ENCODE measurements at regions not wholly inside any gene's neighbourhood (a gene's known extent, or its start where the extent isn't known, plus 50 kb on each side); places are given as distances from the start of the nearest gene placed in this dataset.
A peak's percentile ranks its signal among the peaks of the same experiment; 100 is the strongest.

DNA sequence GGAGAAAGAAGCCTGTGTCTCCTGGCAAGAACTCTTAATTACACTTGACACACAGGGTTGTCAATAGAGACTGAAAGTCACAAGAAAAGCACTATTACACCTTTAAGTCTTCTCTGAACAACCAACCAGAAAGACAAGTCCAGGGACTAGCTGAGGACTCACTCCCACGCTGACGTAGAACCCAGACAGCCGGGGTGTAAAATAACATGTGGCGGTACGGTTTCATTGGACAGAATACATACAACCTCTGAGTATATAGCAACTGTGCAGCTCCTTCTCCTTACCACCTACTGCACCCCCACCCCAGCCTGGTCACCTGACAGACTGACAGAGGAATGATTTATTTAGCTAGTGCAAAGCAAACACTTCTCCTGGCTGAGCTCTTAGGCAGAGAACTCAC, 103.4 kb upstream of the RASEF start:
- DNase-seq (ENCODE audit: insufficient read length, low spot score) (no peak), FAIRE-seq (no peak)
- no peak for TF ChIP-seq POLR2AphosphoS5 (IDR thresholded peaks at IDR 0.05; ENCODE audit: low read depth, low read length)
- no peak for TF ChIP-seq POU2F2 (IDR thresholded peaks at IDR 0.05; ENCODE audit: low read depth, low read length)
- no peak for TF ChIP-seq SPI1 (IDR thresholded peaks at IDR 0.05; ENCODE audit: low read depth, low read length)
- no peak for TF ChIP-seq POLR2A (IDR thresholded peaks at IDR 0.05; ENCODE audit: low read depth, low read length)
- no peak for TF ChIP-seq TAF1 (IDR thresholded peaks at IDR 0.05; ENCODE audit: low read depth, low read length)
- no peak for TF ChIP-seq PAX5 (IDR thresholded peaks at IDR 0.05; ENCODE audit: insufficient read depth, low read length, severe bottlenecking)

DNA sequence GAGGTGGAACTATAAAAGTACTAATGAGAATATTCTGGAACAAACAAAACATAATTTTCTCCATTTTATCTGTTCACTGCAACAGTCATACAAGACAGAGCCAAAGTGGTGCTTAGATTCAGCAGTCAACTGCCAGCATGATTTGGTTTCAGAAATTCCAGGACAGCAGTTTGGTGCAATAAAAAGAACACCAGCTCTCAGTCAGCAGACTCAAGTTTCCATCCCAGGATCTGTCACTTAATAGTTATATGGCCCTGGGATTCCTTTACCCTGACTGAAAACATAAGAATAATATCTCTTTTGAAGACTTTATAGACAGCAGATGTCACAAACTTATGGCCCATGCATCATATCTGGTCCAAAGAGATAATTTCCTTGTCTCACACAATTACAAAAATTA, 92.8 kb upstream of the RASEF start:
- no peak for DNase-seq (ENCODE audit: insufficient read length, low spot score)
- no peak for FAIRE-seq
- TF ChIP-seq POLR2AphosphoS5 (IDR thresholded peaks at IDR 0.05; ENCODE audit: low read depth, low read length) (no peak), PAX5 (IDR thresholded peaks at IDR 0.05; ENCODE audit: insufficient read depth, low read length, severe bottlenecking) (no peak), POU2F2 (IDR thresholded peaks at IDR 0.05; ENCODE audit: low read depth, low read length) (no peak), SPI1 (IDR thresholded peaks at IDR 0.05; ENCODE audit: low read depth, low read length) (no peak), TAF1 (IDR thresholded peaks at IDR 0.05; ENCODE audit: low read depth, low read length) (no peak), POLR2A (IDR thresholded peaks at IDR 0.05; ENCODE audit: low read depth, low read length) (no peak)

DNA sequence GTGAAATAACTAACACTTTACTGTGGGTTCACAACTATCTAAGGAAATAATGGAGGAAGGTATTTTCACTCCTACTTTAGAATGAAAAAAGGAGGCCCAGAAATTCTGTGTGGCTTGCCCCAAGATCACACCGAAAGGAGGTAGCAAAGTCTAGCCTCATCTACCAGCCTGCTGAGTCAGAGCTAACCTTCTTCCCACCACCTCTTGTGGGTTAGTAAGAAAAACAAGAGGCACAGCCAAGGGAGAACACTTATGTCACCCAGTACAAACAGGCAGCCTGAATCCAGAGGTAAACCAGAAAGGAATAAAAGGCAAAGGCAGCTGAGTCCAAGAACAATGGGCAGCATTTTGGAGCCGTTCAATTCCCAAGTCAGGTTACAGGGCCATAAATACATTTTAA, 91.9 kb upstream of the RASEF start:
- TF ChIP-seq PAX5 (IDR thresholded peaks at IDR 0.05; ENCODE audit: insufficient read depth, low read length, severe bottlenecking), result no peak
- no peak for TF ChIP-seq POLR2A (IDR thresholded peaks at IDR 0.05; ENCODE audit: low read depth, low read length)
- TF ChIP-seq SPI1 (IDR thresholded peaks at IDR 0.05; ENCODE audit: low read depth, low read length), result no peak
- no peak for TF ChIP-seq TAF1 (IDR thresholded peaks at IDR 0.05; ENCODE audit: low read depth, low read length)
- TF ChIP-seq POLR2AphosphoS5 (IDR thresholded peaks at IDR 0.05; ENCODE audit: low read depth, low read length), result no peak
- no peak for TF ChIP-seq POU2F2 (IDR thresholded peaks at IDR 0.05; ENCODE audit: low read depth, low read length)
- FAIRE-seq (no peak), DNase-seq (ENCODE audit: insufficient read length, low spot score) (no peak)

DNA sequence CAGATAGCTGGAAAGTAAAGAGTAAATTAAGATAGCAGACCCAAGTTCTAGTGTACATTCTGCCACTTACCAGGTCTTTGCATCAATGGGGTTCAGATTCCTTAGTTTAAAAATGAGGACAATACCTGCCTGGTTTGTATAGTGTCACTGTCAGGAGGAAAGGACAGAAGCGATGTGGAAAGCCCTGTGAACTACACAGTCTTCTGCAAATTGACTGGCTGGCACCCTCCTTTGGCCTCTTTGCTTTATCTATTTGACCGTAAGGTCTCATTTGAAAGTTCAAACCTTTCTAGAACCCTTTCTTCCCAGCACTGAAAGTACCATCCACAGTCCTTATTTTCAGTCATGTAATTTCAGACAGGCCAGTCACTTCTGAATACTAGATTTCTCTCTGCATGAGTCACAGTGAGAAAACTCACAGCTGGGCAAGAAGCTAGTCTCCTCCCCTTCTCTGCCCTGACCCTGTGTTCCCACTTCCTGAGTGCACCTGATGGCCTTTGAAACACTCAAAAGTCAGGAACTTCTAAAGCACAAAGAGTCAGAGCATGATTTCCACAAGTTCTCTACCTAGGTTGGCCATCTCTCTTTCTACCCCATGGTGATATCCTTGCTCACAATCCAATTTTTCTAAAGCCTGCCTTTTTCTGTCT, 91.3 kb upstream of the RASEF start:
- DNase-seq (ENCODE audit: insufficient read length, low spot score) (peak; percentile 1), FAIRE-seq (peak; percentile 56)
- TF ChIP-seq POLR2AphosphoS5 (IDR thresholded peaks at IDR 0.05; ENCODE audit: low read depth, low read length) (no peak), POLR2A (IDR thresholded peaks at IDR 0.05; ENCODE audit: low read depth, low read length) (no peak), PAX5 (IDR thresholded peaks at IDR 0.05; ENCODE audit: insufficient read depth, low read length, severe bottlenecking) (no peak), TAF1 (IDR thresholded peaks at IDR 0.05; ENCODE audit: low read depth, low read length) (no peak), SPI1 (IDR thresholded peaks at IDR 0.05; ENCODE audit: low read depth, low read length) (no peak), POU2F2 (IDR thresholded peaks at IDR 0.05; ENCODE audit: low read depth, low read length) (no peak)

DNA sequence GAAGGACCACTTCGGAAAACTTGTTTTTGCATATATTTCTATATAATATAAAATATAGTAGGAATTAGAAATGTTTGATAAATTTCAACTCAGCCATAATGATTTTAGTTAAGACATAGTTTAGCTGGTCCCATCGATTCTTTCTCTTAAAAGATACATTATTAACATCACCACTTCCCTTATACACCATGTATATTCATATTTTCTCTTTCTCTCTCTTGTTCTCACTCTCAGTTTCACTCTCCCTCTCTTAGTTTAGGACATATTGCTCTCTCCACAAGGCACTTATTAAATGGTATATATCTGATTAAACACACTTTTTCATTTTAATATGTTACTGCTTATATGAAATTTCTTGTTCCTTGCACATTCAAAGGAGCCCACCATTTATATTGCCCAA, 90.1 kb upstream of the RASEF start:
- DNase-seq (ENCODE audit: insufficient read length, low spot score) (no peak), FAIRE-seq (no peak)
- TF ChIP-seq SPI1 (IDR thresholded peaks at IDR 0.05; ENCODE audit: low read depth, low read length) (no peak), TAF1 (IDR thresholded peaks at IDR 0.05; ENCODE audit: low read depth, low read length) (no peak), POLR2AphosphoS5 (IDR thresholded peaks at IDR 0.05; ENCODE audit: low read depth, low read length) (no peak), PAX5 (IDR thresholded peaks at IDR 0.05; ENCODE audit: insufficient read depth, low read length, severe bottlenecking) (no peak), POLR2A (IDR thresholded peaks at IDR 0.05; ENCODE audit: low read depth, low read length) (no peak), POU2F2 (IDR thresholded peaks at IDR 0.05; ENCODE audit: low read depth, low read length) (no peak)

DNA sequence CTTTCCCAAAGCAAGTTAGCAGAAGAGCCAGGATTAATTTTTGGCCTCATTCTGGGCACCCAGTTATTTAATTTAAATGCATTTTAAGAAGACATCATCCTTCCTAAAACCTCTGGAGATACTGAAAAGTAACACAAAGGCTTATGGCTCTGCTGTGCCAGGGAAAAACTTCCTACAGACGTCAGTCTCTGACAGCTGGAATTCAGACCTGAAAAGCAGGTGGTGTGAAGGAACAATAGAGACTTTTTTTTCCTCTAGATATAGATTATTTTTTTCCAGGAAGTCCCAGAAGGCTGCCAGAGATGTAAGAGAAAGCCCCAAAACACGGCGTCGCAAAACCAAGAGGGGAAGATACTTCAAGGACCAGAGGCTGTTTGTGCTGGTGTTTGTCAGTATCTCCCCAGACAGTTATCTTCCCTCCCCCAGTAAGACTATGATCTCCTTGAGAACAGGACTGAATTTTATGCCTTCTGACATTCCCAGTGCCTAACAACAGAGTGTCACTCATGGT, 88.7 kb upstream of the RASEF start:
- DNase-seq (ENCODE audit: insufficient read length, low spot score), result no peak
- TF ChIP-seq POU2F2 (IDR thresholded peaks at IDR 0.05; ENCODE audit: low read depth, low read length), result no peak
- TF ChIP-seq PAX5 (IDR thresholded peaks at IDR 0.05; ENCODE audit: insufficient read depth, low read length, severe bottlenecking), result no peak
- TF ChIP-seq TAF1 (IDR thresholded peaks at IDR 0.05; ENCODE audit: low read depth, low read length), result no peak
- TF ChIP-seq POLR2A (IDR thresholded peaks at IDR 0.05; ENCODE audit: low read depth, low read length), result no peak
- TF ChIP-seq SPI1 (IDR thresholded peaks at IDR 0.05; ENCODE audit: low read depth, low read length), result no peak
- no peak for TF ChIP-seq POLR2AphosphoS5 (IDR thresholded peaks at IDR 0.05; ENCODE audit: low read depth, low read length)
- no peak for FAIRE-seq

- FAIRE-seq, result no peak
- no peak for TF ChIP-seq POLR2A (IDR thresholded peaks at IDR 0.05; ENCODE audit: low read depth, low read length)
- TF ChIP-seq POU2F2 (IDR thresholded peaks at IDR 0.05; ENCODE audit: low read depth, low read length), result no peak
- TF ChIP-seq TAF1 (IDR thresholded peaks at IDR 0.05; ENCODE audit: low read depth, low read length), result no peak
Observed at GRCh38 chr9:83147315-83148149, 84.6 kb upstream of the RASEF start.

DNA sequence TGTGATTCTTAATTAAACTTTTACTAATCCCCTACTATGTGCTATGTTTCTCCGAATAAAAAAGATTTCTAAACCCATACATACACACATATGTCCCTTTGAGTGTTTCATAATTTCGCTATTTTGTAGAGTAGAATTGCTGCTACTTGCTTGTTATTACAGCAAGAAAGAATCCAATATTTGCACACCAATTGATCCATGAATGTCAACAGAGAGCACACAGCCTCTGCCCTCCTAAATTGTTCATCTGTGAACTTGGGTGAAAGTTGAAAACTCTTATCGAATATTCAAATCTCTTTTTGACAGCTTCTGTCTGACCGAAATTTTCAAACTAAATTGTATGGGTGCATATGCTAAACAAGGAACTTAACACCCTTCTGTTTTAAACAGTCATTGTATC, 83.4 kb upstream of the RASEF start:
- FAIRE-seq (no peak), DNase-seq (ENCODE audit: insufficient read length, low spot score) (no peak)
- TF ChIP-seq POLR2A (IDR thresholded peaks at IDR 0.05; ENCODE audit: low read depth, low read length), result no peak
- no peak for TF ChIP-seq POU2F2 (IDR thresholded peaks at IDR 0.05; ENCODE audit: low read depth, low read length)
- TF ChIP-seq PAX5 (IDR thresholded peaks at IDR 0.05; ENCODE audit: insufficient read depth, low read length, severe bottlenecking), result no peak
- TF ChIP-seq POLR2AphosphoS5 (IDR thresholded peaks at IDR 0.05; ENCODE audit: low read depth, low read length), result no peak
- TF ChIP-seq TAF1 (IDR thresholded peaks at IDR 0.05; ENCODE audit: low read depth, low read length), result no peak
- no peak for TF ChIP-seq SPI1 (IDR thresholded peaks at IDR 0.05; ENCODE audit: low read depth, low read length)

More at GRCh38 chr9:83147315-83148149, 84.6 kb upstream of the RASEF start:
- no peak for DNase-seq (ENCODE audit: insufficient read length, low spot score)

DNA sequence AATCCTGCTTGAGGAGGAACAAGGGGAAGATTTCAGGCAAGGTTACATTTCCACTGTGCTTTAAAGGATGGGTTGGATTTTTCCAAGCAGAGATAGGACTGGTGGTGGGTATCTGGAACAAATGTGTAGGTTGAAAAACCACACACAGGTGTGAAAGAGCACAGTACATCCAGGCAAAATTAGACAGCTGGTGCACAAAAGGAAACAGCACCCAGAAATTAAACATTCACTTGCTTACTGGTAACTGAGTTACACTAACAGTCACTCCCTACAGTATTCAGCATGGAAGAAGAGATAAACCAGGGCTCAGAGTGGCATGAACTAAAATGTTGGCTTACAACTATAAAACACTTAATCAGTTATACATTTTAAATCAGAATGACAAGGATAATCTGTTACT, 81.5 kb upstream of the RASEF start:
- no peak for TF ChIP-seq TAF1 (IDR thresholded peaks at IDR 0.05; ENCODE audit: low read depth, low read length)
- TF ChIP-seq POU2F2 (IDR thresholded peaks at IDR 0.05; ENCODE audit: low read depth, low read length), result no peak
- no peak for TF ChIP-seq POLR2A (IDR thresholded peaks at IDR 0.05; ENCODE audit: low read depth, low read length)
- TF ChIP-seq POLR2AphosphoS5 (IDR thresholded peaks at IDR 0.05; ENCODE audit: low read depth, low read length), result no peak
- TF ChIP-seq SPI1 (IDR thresholded peaks at IDR 0.05; ENCODE audit: low read depth, low read length), result no peak
- no peak for TF ChIP-seq PAX5 (IDR thresholded peaks at IDR 0.05; ENCODE audit: insufficient read depth, low read length, severe bottlenecking)
- FAIRE-seq (no peak), DNase-seq (ENCODE audit: insufficient read length, low spot score) (no peak)
